Osteocyte (in vitro differentiated cells): ENCODE measurements at regions not wholly inside any gene's neighbourhood (a gene's known extent, or its start where the extent isn't known, plus 50 kb on each side); places are given as distances from the start of the nearest gene placed in this dataset.

Experiments used
- DNase-seq: peaks from one replicate; pipeline ENCODE4 v3.0.0; 2021; ENCODE audit warnings: mixed read lengths; ENCODE audit not compliant: unreplicated experiment; ENCODE audit errors: extremely low spot score
- H3K27ac Mint-ChIP-seq: one replicate; pipeline ENCODE4 v1.8.0; 2021; ENCODE audit warnings: mild to moderate bottlenecking, mixed read lengths; ENCODE audit not compliant: unreplicated experiment
- H3K27me3 Mint-ChIP-seq: one replicate; pipeline ENCODE4 v1.8.0; 2021; ENCODE audit warnings: mixed read lengths; ENCODE audit not compliant: unreplicated experiment
- H3K36me3 Mint-ChIP-seq: one replicate; pipeline ENCODE4 v1.8.0; 2021; ENCODE audit warnings: mixed read lengths; ENCODE audit not compliant: unreplicated experiment
- H3K4me1 Mint-ChIP-seq: one replicate; pipeline ENCODE4 v1.8.0; 2021; ENCODE audit warnings: mixed read lengths; ENCODE audit not compliant: unreplicated experiment
- H3K4me3 Mint-ChIP-seq: one replicate; pipeline ENCODE4 v1.8.0; 2021; ENCODE audit warnings: mild to moderate bottlenecking, moderate library complexity, mixed read lengths; ENCODE audit not compliant: unreplicated experiment
- H3K9me3 Mint-ChIP-seq: one replicate; pipeline ENCODE4 v1.8.0; 2021; ENCODE audit warnings: mixed read lengths; ENCODE audit not compliant: unreplicated experiment
- CTCF ChIP-seq: fragments of 200-600 bp; sonication (generic); IDR thresholded peaks from 2 replicates; pipeline ENCODE4 v1.5.0; 2021; ENCODE audit warnings: antibody characterized with exemption, mild to moderate bottlenecking, moderate library complexity

GRCh38 chr5:72649449-72649848 is 142.2 kb upstream of the ZNF366 start:
- no peak for TF ChIP-seq CTCF
- no peaks in the 10 kb centered on the region for H3K9me3 Mint-ChIP-seq
- no peak for DNase-seq
- no peak overlapping the region for H3K27ac Mint-ChIP-seq
- H3K4me3 Mint-ChIP-seq = no peak overlapping the region
- no peaks in the 10 kb centered on the region for H3K27me3 Mint-ChIP-seq
- no peaks in the 10 kb centered on the region for H3K36me3 Mint-ChIP-seq
- peaks cover 20% of the 10 kb centered on the region for H3K4me1 Mint-ChIP-seq

- Mint-ChIP-seq H3K36me3 (no peaks in the 10 kb centered on the region), H3K27ac (no peak overlapping the region), H3K4me1 (peaks cover 14% of the 10 kb centered on the region), H3K9me3 (no peaks in the 10 kb centered on the region), H3K27me3 (no peaks in the 10 kb centered on the region), H3K4me3 (no peak overlapping the region)
- TF ChIP-seq CTCF = no peak
- no peak for DNase-seq
Measured at GRCh38 chr5:72648480-72648879, 141.3 kb upstream of the ZNF366 start.

- peaks cover 9% of the 10 kb centered on the region for H3K4me1 Mint-ChIP-seq
Measured at GRCh38 chr5:72647806-72648205, 140.6 kb upstream of the ZNF366 start.

GRCh38 chr5:72646246-72646866 is 139.1 kb upstream of the ZNF366 start:
- H3K27ac Mint-ChIP-seq = no peak overlapping the region
- no peak for TF ChIP-seq CTCF
- peaks cover 9% of the 10 kb centered on the region for H3K4me1 Mint-ChIP-seq
- no peaks in the 10 kb centered on the region for H3K27me3 Mint-ChIP-seq
- no peak for DNase-seq
- no peak overlapping the region for H3K4me3 Mint-ChIP-seq
- no peaks in the 10 kb centered on the region for H3K36me3 Mint-ChIP-seq
- H3K9me3 Mint-ChIP-seq = no peaks in the 10 kb centered on the region

More at GRCh38 chr5:72647806-72648205, 140.6 kb upstream of the ZNF366 start:
- Mint-ChIP-seq H3K27ac (no peak overlapping the region), H3K36me3 (no peaks in the 10 kb centered on the region), H3K9me3 (no peaks in the 10 kb centered on the region), H3K27me3 (no peaks in the 10 kb centered on the region), H3K4me3 (no peak overlapping the region)
- no peak for DNase-seq
- no peak for TF ChIP-seq CTCF

GRCh38 chr5:72645064-72645846 is 138.0 kb upstream of the ZNF366 start:
- Mint-ChIP-seq H3K27ac (no peak overlapping the region), H3K4me3 (no peak overlapping the region), H3K27me3 (no peaks in the 10 kb centered on the region), H3K36me3 (no peaks in the 10 kb centered on the region), H3K4me1 (peaks cover 9% of the 10 kb centered on the region), H3K9me3 (no peaks in the 10 kb centered on the region)
- no peak for DNase-seq
- TF ChIP-seq CTCF = no peak
